ENCODE measurements at regions not wholly inside any gene's neighbourhood (a gene's known extent, or its start where the extent isn't known, plus 50 kb on each side); places are given as distances from the start of the nearest gene placed in this dataset.

- no peak for DNase-seq
Measured at GRCh38 chr17:79306424-79307318, 232.0 kb downstream of the ENGASE start.

DNA sequence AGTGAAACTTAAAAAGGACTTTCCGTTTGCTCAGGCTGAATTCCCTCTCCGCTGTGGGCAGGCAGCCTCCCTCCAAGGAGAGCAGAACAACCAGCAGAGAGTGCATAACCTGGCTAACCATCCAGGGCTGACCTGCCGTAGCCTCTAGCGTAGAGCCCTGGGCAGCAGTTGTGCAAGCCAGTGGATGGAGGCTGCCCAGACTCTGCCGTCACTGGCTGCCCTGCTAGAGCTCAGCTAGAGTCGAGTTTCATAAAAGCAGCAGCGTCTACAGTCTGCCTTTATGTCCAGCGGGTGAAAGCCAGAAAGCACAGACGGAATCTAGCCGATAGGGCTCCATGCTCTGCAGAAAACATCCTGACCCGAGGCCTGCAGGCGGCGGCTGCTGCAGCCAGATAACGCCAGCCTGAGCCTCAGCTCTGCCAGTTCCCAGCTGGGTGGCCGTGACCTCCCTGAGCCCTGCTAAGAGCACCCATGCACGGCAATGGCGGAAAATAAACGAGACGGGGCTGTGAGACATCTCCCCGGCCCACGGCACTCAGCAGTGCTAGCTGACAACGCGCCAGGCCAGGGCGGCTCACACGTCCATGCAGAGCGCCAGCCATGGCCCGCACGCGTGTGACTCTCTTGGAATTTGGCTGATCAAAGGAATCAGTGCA lies 231.3 kb downstream of the ENGASE start:
- no peak for DNase-seq

DNA sequence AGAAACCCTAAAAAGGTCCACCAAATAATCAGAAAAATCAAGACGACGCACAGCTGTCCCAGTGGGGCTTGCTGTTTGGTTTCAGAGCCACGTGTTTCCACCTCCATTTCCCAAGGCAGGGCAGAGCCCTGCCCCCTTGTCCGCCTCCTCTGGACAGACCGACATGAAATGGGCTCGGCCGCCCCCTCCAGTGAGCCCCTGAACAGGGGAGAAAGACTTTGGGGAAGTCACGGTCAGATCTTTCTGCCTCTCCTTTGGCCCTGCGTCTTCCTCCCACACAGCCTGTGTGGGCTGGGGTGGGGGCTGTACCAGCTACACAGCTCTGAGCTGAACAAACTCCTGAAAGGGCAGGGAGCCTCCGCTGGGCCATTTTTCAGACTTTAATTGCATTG lies 230.7 kb downstream of the ENGASE start:
- no peak for DNase-seq

DNA sequence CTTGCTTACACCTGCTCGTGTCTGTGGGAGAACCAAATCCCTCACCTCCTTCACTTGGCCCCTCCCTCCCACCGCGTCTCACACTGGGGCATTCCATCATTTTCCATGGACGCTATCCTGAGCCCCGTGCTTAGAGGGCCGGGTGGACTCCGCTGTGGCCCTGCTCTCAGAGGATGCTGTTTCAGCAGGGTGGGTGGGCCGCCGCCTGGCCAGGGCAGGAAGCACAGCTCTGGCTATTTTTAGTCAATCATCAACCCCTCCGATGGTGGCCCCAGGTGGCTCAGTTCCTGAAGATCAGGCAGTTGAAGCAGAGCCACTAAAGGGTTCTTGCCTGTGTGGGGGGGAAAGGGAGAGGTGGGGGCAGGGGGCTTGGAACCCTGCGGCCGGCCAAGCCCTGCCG lies 230.3 kb downstream of the ENGASE start:
- DNase-seq = no peak

DNA sequence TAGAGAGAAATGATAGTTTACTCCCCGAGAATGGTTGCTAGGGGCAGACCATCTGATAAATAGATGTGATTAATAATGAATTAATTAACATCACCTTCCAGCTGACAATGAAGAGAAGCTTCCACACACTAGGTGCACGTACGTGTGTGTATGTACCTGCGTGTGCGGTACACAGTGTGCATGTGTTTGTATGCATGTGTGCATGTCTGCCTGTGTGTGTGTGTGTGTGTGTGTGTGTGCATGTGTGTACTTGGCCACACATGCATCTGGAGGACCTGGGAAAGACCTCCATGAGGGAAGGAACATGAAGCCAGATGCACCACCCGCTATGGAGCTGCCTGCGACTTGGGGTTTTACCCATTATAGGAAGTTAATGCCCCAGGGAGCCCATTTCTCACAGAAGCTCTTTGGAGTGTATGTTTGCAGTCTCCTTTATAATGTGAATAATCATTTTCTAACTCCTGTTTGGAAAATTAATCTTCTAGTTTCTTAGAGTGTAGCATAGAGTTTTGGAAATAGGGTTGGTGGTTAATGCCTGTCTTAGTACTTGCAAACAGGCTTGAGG lies 229.1 kb downstream of the ENGASE start:
- DNase-seq = no peak

DNA sequence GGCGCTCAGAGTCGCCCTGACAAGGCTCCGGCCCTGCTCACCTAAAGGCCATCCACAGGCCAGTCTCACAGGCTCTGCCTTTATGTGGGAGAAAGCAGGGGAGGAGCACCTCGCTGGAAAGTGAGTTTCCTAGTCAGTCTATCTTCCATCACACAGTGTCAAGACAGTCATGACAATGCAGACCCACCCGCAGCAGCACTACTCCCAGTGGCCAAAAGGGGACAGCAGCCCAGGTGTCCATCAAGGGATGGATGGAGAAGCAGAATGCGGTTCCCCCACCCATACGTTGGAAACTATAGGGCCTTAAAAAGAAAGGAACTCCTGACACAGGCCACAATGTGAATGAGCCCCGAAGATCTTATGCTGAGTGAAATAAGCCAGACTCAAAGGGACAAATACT lies 226.8 kb downstream of the ENGASE start:
- no peak for DNase-seq

DNA sequence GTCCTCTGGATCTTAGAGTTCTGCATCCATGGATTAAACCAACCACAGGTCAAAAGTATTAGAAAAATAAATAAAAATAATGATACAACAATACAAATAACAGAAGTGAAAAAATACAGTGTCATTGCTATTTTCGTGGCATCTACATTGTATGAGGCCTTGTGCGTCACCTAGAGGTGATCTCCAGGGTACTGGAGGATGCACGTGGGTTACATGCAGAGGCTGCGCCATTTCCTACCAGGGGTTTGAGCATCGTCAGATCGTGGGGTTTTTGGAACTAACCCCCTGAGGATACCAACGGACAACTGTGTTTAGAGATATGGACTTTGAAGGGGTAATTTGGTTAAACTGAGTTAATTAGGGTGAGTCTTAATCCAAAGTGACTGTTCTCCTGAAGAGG lies 224.7 kb downstream of the ENGASE start:
- DNase-seq = no peak

DNA sequence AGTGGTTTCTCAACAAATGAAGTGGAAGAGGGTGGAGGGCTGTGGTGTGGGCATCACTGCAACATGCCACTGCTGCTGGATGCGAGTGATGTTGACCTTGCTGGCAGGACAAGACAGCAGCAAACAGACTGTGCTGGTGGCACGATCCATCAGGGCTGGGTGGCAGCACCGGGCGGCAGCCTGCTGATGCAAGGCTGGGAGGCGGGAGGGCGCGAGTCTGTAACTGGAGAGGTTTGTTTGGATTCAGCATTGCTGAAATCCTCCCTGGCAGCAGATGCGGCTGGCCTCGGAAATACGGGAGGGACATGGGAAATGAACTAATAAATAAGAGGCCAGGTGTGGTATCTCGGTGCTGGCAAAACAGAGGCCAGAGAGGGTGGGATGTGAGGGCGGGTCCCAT lies 224.2 kb downstream of the ENGASE start:
- DNase-seq = no peak

GRCh38 chr17:79296243-79296642 lies 221.6 kb downstream of the ENGASE start:
- no peak for DNase-seq

GRCh38 chr17:79295307-79295706 lies 220.7 kb downstream of the ENGASE start:
- DNase-seq = no peak

GRCh38 chr17:79294459-79295071 lies 219.9 kb downstream of the ENGASE start:
- DNase-seq = no peak

- no peak for DNase-seq
Measured at GRCh38 chr17:79292501-79292900, 217.9 kb downstream of the ENGASE start.

DNA sequence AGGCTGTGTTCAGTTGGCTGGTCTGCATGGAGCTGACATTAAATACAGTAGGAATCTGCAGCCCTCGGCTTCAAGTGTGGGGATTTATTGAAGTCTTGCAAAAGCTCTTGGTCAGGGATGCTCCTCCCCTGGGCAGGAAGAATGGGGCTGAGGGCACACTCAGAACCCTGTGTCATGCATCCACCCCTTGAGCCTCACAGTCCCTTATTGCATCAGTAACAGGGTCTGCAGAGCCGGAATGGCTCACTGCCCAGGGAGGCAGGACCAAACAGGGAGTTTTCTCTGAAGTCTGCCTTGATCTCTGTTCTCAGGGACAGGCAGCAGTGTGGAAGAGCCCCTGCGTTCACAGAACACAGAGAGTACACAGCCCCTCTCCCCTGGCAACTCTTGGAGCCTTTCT lies 216.8 kb downstream of the ENGASE start:
- no peak for DNase-seq

- no peak for DNase-seq
Measured at GRCh38 chr17:79290726-79291125, 216.1 kb downstream of the ENGASE start.

DNA sequence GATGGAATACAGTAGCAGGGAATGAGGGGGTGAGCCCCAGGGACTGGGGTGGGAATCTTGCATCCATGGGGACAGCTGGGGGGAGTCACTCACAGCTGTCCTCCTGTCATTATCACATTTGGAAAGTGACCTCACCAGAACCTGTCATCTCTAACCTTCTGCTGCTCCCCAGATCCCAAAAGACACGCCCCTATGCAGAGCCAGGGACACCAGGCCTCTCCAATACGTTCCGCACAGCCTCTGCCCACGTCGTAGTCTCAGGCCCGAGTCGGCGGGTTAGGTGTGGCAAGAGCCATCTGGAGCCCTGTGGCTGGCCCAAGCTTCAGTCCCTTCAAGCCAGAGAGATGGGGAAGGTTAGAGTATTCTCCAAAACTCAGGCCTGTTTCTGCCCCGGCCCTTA lies 214.3 kb downstream of the ENGASE start:
- DNase-seq = no peak

DNA sequence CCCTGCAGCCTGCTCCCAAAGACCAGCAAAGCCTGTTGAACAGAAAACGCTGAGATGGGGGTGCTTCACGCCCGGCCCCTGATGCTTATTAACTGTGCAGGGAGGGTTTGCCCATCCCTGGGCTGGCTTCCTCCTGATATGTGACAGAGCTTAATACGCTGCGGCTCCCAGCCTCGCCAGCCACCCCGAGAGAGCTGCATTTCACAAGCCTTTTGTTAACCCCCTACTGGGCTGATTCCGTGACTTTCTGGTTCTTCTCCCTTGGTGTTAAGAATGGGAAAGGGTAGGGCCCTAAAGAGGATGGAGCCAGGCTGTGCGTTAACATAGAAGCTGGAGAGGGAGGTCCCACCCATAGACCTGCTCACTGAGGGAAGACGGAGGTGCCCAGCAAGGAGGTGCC lies 211.8 kb downstream of the ENGASE start:
- DNase-seq = no peak

GRCh38 chr17:79285973-79286372 lies 211.3 kb downstream of the ENGASE start:
- no peak for DNase-seq

DNA sequence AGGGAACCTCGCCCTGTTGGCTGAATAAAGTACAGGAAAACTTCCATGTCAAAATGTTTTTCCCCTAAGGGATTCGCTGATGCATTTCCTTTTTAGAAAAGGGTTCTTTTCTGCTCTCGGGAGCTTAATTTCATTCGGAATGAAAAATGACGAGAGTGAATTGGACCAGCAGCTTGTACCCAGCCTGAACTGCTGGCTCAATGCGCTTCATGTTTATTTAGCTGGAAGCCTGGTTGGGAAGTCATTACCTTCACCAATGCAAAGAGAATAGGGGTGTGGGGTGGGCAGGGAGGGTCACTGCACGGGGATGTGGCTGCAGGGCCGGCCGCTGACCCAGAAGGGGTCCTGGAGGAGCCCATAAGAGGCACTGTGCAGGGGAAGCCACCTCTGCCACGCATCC lies 207.7 kb downstream of the ENGASE start:
- DNase-seq = no peak

- no peak for DNase-seq
Measured at GRCh38 chr17:79281803-79282202, 207.2 kb downstream of the ENGASE start.

DNA sequence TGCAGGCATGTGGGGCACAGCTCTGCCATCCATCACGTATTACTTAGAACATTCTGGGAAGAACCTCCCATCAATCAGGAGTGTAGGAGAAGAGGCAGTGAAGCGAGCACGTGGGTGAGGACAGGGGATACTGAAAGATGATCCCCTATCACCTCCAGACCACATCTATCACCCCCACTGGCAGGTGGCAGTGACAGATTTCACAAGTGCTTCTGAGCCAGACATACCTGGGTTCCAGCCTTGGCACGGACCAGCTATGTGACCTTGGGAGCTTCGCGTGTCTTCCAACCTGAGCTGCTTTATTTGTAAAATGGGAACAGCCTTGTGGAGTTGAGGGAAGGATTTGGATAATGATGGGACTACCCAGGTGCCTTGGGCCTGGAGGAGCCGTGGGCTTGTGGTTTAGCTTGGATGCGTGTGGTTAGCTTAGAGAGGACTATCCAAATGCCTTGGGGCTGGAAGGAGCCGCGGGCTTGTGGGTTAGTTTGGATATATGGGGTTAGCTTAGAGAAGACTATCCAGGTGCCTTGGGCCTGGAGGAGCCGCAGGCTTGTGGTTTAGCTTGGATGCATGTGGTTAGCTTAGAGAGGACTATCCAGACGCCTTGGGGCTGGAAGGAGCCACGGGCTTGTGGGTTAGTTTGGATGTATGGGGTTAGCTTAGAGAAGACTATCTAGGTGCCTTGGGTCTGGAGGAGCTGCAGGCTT lies 206.4 kb downstream of the ENGASE start:
- no peak for DNase-seq

- DNase-seq = no peak
Measured at GRCh38 chr17:79280010-79280409, 205.4 kb downstream of the ENGASE start.

DNA sequence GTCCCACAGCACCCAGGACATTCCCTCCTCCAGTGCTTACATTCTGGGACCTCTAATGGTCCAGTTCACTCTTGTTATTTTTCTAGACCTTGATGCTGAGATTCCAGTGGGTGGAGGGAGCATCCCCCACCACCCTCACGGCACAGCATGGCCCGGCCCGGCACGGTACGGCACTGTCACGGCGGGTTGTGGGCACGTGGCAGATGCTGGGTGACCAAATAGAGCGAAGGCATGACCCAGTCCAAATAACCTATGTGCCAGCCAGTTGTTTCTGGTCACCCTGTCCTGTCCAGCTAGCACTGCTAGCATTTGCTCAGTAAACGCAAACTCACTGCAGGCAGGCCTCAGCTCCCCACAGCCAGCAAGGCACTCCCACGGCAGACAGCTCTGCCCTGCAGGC lies 204.7 kb downstream of the ENGASE start:
- DNase-seq = no peak

DNA sequence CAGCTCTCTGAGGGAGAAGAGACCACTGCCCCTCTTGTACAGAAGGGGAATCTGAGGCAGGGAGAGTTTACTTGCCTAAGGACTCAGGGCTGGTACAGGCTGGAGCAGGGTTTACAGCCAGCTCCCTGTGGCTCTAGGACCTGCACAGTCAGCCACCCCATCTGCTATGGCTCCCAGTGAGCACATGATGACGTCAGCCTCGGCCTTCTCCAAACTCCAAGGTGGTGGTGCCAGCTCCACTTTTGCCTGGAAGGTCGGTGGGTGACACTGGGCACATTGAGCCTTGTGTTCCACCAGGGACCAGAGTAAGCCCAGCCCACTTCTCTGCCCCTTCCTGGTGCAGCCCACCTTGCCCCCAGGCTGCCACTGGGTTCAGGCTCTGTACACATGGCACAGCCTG lies 202.2 kb downstream of the ENGASE start:
- DNase-seq = no peak
